ENCODE measurements at regions not wholly inside any gene's neighbourhood (a gene's known extent, or its start where the extent isn't known, plus 50 kb on each side); places are given as distances from the start of the nearest gene placed in this dataset.

GRCh38 chr15:26158176-26158575, 295.0 kb upstream of the ATP10A start:
- Histone ChIP-seq H2AFZ (ENCODE audit: low read depth, low read length, poor library complexity, severe bottlenecking) (no peak overlapping the region), H3K4me3 (replicated peaks in 1 of 2; ENCODE audit: low read depth in 1 of 2, low read length in 2 of 2) (no peak overlapping the region), H4K20me1 (ENCODE audit: insufficient read depth) (no peaks in the 10 kb centered on the region), H3K79me2 (ENCODE audit: insufficient read depth, low read length) (no peaks in the 10 kb centered on the region), H3K9me3 (ENCODE audit: control insufficient read depth in 1 of 2, insufficient read depth in 1 of 2, low read depth in 1 of 2, low read length in 2 of 2) (peaks cover 15 to 34% of the 10 kb centered on the region in 2 experiments; a peak in 2 of 4 replicates), H3K4me1 (ENCODE audit: control insufficient read depth in 1 of 2, insufficient read depth in 2 of 2, low read length in 2 of 2) (no peaks in the 10 kb centered on the region), H3K36me3 (ENCODE audit: control insufficient read depth in 1 of 2, insufficient read depth in 2 of 2, low read length in 2 of 2) (no peaks in the 10 kb centered on the region), H3K9me2 (ENCODE audit: insufficient read depth) (no peaks in the 10 kb centered on the region), H3K4me2 (ENCODE audit: low read length) (no peak overlapping the region), H3K27ac (ENCODE audit: low read depth, low read length) (no peak overlapping the region), H3K9ac (ENCODE audit: low read length) (no peak overlapping the region), H3K27me3 (ENCODE audit: insufficient read depth, low read length) (no peaks in the 10 kb centered on the region)
- RAD21 ChIA-PET (ENCODE audit: low non-redundant PET in 1 of 2, low total read pairs in 2 of 2, uncharacterized antibody in 2 of 2, unreplicated experiment in 2 of 2) = no interaction called here
- ATAC-seq (no peak), DNase-seq (ENCODE audit: low read depth, low spot score) (no peak)
- CTCF ChIA-PET = no interaction called here
- no TSS peak for BruUV-seq (replicated peaks)
- POLR2A ChIA-PET = no interaction called here
- intact Hi-C loops (cut with micrococcal nuclease) = no loop called here
- TF ChIP-seq ELF1 (IDR thresholded peaks at IDR 0.05; ENCODE audit: borderline replicate concordance, low read depth) (no peak), ZBTB33 (IDR thresholded peaks at IDR 0.05; ENCODE audit: extremely low read depth, insufficient replicate concordance, low read length) (no peak), SIN3A (IDR thresholded peaks at IDR 0.05; ENCODE audit: low read depth) (no peak), YY1 (IDR thresholded peaks at IDR 0.05; ENCODE audit: extremely low read depth, insufficient replicate concordance, low read depth, low read length) (no peak), CTCF (IDR thresholded peaks at IDR 0.05 in 2 of 3, conservative IDR thresholded peaks at IDR 0.05 in 1 of 3; ENCODE audit: borderline replicate concordance in 1 of 3, insufficient read depth in 1 of 3, low read depth in 2 of 3, low read length in 2 of 3) (no peak), ZFX (IDR thresholded peaks at IDR 0.05) (no peak), EGR1 (IDR thresholded peaks at IDR 0.05; ENCODE audit: low read depth) (no peak), CBX3 (IDR thresholded peaks at IDR 0.05; ENCODE audit: low read depth) (no peak), CEBPB (IDR thresholded peaks at IDR 0.05; ENCODE audit: low read depth) (no peak), ATF3 (IDR thresholded peaks at IDR 0.05) (no peak), MAX (IDR thresholded peaks at IDR 0.05) (no peak), ZNF274 (IDR thresholded peaks at IDR 0.05; ENCODE audit: low read depth, low read length) (no peak), POLR2A (IDR thresholded peaks at IDR 0.05; ENCODE audit: borderline replicate concordance, extremely low read depth, insufficient read depth, insufficient read length) (no peak), EZH2 (IDR thresholded peaks at IDR 0.05) (no peak), RAD21 (IDR thresholded peaks at IDR 0.05; ENCODE audit: low read depth) (no peak), EZH2phosphoT487 (IDR thresholded peaks at IDR 0.05; ENCODE audit: borderline replicate concordance) (no peak), FOSL1 (IDR thresholded peaks at IDR 0.05; ENCODE audit: low read depth) (no peak), SRF (IDR thresholded peaks at IDR 0.05; ENCODE audit: low read depth) (no peak), TCF7L2 (IDR thresholded peaks at IDR 0.05; ENCODE audit: borderline replicate concordance, extremely low read depth, insufficient read depth, insufficient read length) (no peak), POLR2AphosphoS5 (IDR thresholded peaks at IDR 0.05; ENCODE audit: low read depth, low read length) (no peak)
